Kidney (tissue), 13 donors: ENCODE measurements at regions not wholly inside any gene's neighbourhood (a gene's known extent, or its start where the extent isn't known, plus 50 kb on each side); places are given as distances from the start of the nearest gene placed in this dataset.
"Not testable (repeated sequence)": the region's sequence is repeated elsewhere in the genome, so short reads cannot be mapped to it uniquely, and the experiment has no call there.

Experiments
- DNase-seq, 5 donors: peaks; one replicate each; pipeline ENCODE4 v3.0.0-alpha.2; 2013 to 2020
- FAIRE-seq: peaks from 2 replicates; lab custom pipeline; 2012; peaks lifted over from hg19 to GRCh38; lab: Jason Lieb, UNC
- H3K27ac ChIP-seq, 2 donors: one replicate each; pipeline ENCODE4 v1.7.0; 2013; ENCODE audit warnings: low read depth in 2 of 2, low read length in 2 of 2, inconsistent platforms in 1 of 2
- H3K27me3 ChIP-seq: one replicate; pipeline ENCODE4 v1.7.1; 2013; ENCODE audit warnings: low read length, inconsistent platforms; ENCODE audit not compliant: control insufficient read depth, insufficient read depth
- H3K36me3 ChIP-seq, 3 donors: one replicate each; pipeline versions ENCODE4 v1.7.0 to v1.7.1; 2013; ENCODE audit warnings: low read length in 3 of 3, control low read depth in 1 of 3, inconsistent platforms in 1 of 3; ENCODE audit not compliant: insufficient read depth in 3 of 3, control insufficient read depth in 2 of 3
- H3K4me1 ChIP-seq, 3 donors: one replicate each; pipeline versions ENCODE4 v1.7.0 to v1.7.1; 2013; ENCODE audit warnings: low read length in 3 of 3, inconsistent platforms in 1 of 3, low read depth in 1 of 3; ENCODE audit not compliant: control insufficient read depth in 2 of 3, insufficient read depth in 2 of 3
- H3K4me3 ChIP-seq, 3 donors: one replicate each; pipeline versions ENCODE4 v1.7.0 to v1.8.1; 2013; ENCODE audit warnings: low read length in 3 of 3, control low read depth in 1 of 3, inconsistent platforms in 1 of 3
- H3K9ac ChIP-seq, 3 donors: one replicate each; pipeline versions ENCODE4 v1.7.0 to v1.7.1; 2013; ENCODE audit warnings: low read length in 3 of 3, control low read depth in 1 of 3, inconsistent platforms in 1 of 3
- H3K9me3 ChIP-seq, 3 donors: one replicate each; pipeline versions ENCODE4 v1.7.0 to v1.7.1; 2013; ENCODE audit warnings: low read length in 3 of 3, control low read depth in 1 of 3, inconsistent platforms in 1 of 3; ENCODE audit not compliant: control insufficient read depth in 2 of 3, insufficient read depth in 1 of 3
- intact Hi-C: fragments of 100-400 bp; cut with DNase I; formaldehyde crosslinking; loops from one replicate; pipeline ENCODE4 v1.11.1; 2022
- TF ChIP-seq, protein P1 (sequence below): IDR thresholded peaks from 3 replicates; pipeline ENCODE4 v1.5.1; 2012; ENCODE audit warnings: mild to moderate bottlenecking, moderate library complexity, borderline replicate concordance; ENCODE audit not compliant: insufficient read depth; ENCODE audit errors: extremely low read depth
- donor health status: control.
- donor health status: control.
- donor health status: control.
- donor health status: control.
- donor health status: control.
- donor health status: DM: yes; HTN: yes; CAD: no.
- donor health status: Normal renal cell carcinoma (clear cell type).

DNA sequence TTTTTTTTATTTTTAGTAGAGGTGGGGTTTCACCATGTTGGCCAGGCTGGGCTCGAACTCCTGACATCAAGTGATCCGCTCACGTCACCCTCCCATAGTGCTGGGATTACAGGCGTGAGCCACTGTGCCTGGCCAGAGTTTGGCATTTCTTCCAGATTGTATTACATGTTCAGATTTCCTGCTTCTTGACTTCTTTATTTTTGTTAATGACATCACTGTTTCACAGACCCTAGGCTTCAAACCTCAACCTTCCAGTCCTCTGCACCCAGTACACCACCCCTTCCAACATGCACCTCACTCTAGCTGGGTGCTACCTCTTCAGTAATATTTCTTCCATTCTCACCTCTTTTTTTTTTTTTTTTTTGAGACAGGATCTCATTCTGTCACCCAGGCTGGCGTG lies 53.6 kb upstream of the ZFHX3 start:
- intact Hi-C loops: no loop called here
- no peak overlapping the region for H3K27ac ChIP-seq
- no peak for DNase-seq
- H3K9me3 ChIP-seq: no peaks in the 10 kb centered on the region
- no peaks in the 10 kb centered on the region for H3K27me3 ChIP-seq
- no peak for FAIRE-seq
- no peaks in the 10 kb centered on the region for H3K4me1 ChIP-seq
- H3K4me3 ChIP-seq: no peak overlapping the region
- H3K36me3 ChIP-seq: no peaks in the 10 kb centered on the region
- TF ChIP-seq, protein P1, sequence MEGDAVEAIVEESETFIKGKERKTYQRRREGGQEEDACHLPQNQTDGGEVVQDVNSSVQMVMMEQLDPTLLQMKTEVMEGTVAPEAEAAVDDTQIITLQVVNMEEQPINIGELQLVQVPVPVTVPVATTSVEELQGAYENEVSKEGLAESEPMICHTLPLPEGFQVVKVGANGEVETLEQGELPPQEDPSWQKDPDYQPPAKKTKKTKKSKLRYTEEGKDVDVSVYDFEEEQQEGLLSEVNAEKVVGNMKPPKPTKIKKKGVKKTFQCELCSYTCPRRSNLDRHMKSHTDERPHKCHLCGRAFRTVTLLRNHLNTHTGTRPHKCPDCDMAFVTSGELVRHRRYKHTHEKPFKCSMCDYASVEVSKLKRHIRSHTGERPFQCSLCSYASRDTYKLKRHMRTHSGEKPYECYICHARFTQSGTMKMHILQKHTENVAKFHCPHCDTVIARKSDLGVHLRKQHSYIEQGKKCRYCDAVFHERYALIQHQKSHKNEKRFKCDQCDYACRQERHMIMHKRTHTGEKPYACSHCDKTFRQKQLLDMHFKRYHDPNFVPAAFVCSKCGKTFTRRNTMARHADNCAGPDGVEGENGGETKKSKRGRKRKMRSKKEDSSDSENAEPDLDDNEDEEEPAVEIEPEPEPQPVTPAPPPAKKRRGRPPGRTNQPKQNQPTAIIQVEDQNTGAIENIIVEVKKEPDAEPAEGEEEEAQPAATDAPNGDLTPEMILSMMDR: no peak
- no peak overlapping the region for H3K9ac ChIP-seq

DNA sequence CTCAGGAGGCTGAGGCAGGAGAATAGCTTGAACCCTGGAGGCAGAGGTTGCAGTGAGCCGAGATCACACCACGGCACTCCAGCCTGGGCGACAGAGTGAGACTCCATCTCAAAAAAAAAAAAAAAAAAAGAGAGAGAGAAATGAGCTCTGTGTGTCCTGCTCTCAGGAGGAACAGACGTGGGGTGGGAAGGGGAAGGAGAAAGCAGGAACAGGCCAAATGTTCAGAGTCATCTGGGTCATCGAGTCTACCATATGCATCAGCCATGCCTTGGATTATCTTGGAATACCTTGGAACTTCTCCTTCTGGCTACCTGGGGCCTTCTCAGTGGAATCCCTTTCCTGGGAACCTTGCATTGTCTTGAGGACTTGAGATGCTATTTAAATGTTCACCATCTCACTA lies 51.7 kb upstream of the ZFHX3 start:
- intact Hi-C loops, DNase-seq: not testable (repeated sequence)

More for the DNA sequence above, 51.7 kb upstream of the ZFHX3 start:
- FAIRE-seq, H3K9me3 ChIP-seq, H3K27me3 ChIP-seq, H3K4me3 ChIP-seq, H3K36me3 ChIP-seq, H3K9ac ChIP-seq, H3K4me1 ChIP-seq, H3K27ac ChIP-seq: not testable (repeated sequence)
